ENCODE measurements at regions not wholly inside any gene's neighbourhood (a gene's known extent, or its start where the extent isn't known, plus 50 kb on each side); places are given as distances from the start of the nearest gene placed in this dataset.

DNA sequence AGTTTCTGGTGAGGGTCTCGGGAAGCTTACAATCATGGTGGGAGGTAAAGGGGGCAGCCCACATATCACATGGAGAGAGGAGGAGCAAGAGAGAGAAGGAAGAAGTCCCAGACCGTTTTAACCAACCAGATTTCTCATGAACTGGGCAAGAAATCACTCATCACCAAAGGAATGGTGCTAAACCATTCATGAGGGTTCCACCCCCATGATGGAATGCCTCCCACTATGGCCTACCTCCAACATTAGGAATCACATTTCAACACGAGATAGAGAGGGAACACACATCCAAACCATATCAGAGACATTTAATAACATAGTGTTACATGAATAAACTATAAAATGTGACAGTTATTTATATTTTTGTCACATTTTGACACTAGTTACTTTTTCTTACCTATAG is 214.8 kb upstream of the MAGI2 start:
- DNase-seq (ENCODE audit: low read depth), result no peak
- H3K4me3 ChIP-seq (ENCODE audit: low read depth, low read length), result no peak overlapping the region
- TF ChIP-seq, protein P1, sequence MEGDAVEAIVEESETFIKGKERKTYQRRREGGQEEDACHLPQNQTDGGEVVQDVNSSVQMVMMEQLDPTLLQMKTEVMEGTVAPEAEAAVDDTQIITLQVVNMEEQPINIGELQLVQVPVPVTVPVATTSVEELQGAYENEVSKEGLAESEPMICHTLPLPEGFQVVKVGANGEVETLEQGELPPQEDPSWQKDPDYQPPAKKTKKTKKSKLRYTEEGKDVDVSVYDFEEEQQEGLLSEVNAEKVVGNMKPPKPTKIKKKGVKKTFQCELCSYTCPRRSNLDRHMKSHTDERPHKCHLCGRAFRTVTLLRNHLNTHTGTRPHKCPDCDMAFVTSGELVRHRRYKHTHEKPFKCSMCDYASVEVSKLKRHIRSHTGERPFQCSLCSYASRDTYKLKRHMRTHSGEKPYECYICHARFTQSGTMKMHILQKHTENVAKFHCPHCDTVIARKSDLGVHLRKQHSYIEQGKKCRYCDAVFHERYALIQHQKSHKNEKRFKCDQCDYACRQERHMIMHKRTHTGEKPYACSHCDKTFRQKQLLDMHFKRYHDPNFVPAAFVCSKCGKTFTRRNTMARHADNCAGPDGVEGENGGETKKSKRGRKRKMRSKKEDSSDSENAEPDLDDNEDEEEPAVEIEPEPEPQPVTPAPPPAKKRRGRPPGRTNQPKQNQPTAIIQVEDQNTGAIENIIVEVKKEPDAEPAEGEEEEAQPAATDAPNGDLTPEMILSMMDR (IDR thresholded peaks at IDR 0.05; ENCODE audit: control insufficient read depth, extremely low read depth, insufficient read depth), result no peak

DNA sequence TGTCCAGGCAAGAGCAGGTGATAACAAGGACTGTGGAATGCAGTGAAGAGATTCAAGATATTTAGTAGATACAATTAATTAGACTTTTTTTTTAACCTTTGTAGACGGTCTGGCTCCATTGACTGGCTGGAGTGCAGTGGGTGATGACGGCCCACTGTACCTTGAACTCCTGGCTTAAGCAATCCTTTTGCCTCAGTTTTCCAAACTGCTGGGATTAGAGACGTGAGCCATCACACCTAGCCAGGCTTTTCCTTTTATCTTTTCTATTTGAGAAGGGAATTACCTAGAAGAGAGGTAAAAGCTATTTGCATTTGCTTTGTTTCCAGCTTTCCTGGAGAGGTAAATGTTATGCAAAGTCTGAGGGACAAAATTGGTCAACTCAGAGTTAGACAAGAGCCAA is 213.0 kb upstream of the MAGI2 start:
- no peak overlapping the region for H3K4me3 ChIP-seq (ENCODE audit: low read depth, low read length)
- TF ChIP-seq, protein P1 (IDR thresholded peaks at IDR 0.05; ENCODE audit: control insufficient read depth, extremely low read depth, insufficient read depth), result no peak
- no peak for DNase-seq (ENCODE audit: low read depth)

DNA sequence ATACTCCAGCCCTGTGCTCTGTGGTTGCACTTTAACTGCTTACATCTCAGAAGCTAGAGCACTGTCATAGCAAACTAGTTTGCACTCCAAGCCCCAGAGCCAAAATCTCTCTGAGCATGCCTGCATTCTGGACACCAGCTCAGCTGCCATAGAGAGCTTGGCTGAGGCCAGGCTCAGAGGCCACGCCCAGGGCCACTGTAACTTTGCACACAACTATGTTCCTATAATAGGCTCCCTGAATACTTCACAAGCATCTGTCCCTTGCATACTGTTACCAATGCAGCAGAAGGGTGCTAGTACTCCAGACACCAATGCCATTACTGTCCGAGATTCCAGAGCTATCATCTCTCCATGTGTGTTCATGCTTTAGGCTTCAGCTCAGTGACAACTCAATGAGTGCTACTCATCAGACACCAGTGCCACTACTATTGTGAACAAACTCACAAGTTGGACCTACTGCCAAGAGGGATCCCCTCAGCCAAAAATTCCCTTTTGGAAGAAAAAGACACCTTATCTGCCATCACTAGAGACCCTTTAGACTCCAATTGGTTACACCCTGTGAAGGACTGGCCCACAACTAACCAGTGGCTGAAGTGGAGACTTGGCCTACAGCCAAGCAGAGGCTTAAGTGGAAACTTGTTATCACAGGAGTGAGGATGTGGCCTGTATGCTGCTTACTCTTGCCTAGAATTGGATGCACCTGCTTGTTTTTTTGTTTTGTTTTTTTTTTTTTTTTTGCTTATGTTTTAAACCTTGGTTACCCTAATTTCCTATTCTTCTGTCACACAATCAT is 211.6 kb upstream of the MAGI2 start:
- TF ChIP-seq, protein P1 (IDR thresholded peaks at IDR 0.05; ENCODE audit: control insufficient read depth, extremely low read depth, insufficient read depth), result no peak
- no peak for DNase-seq (ENCODE audit: low read depth)
- no peak overlapping the region for H3K4me3 ChIP-seq (ENCODE audit: low read depth, low read length)

DNA sequence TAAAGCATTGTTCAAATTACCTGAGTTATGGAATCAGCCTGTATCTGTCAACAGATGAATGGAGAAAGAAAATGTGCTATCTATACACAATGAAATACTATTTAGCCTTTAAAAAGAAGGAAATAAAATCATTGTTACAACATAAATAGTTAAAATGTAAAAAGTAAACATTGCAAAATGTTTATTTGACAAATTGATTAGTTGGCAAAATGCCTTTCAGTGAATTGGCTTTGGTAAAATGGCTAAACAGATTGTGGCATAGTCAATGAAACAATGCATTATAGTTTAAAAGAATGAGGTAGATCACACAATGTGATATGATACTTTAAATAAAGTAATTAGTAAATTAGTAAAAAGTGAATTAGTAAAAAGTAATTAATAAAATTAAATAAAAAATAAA is 204.8 kb upstream of the MAGI2 start:
- TF ChIP-seq, protein P1 (IDR thresholded peaks at IDR 0.05; ENCODE audit: control insufficient read depth, extremely low read depth, insufficient read depth), result no peak
- no peak for DNase-seq (ENCODE audit: low read depth)
- H3K4me3 ChIP-seq (ENCODE audit: low read depth, low read length), result no peak overlapping the region

DNA sequence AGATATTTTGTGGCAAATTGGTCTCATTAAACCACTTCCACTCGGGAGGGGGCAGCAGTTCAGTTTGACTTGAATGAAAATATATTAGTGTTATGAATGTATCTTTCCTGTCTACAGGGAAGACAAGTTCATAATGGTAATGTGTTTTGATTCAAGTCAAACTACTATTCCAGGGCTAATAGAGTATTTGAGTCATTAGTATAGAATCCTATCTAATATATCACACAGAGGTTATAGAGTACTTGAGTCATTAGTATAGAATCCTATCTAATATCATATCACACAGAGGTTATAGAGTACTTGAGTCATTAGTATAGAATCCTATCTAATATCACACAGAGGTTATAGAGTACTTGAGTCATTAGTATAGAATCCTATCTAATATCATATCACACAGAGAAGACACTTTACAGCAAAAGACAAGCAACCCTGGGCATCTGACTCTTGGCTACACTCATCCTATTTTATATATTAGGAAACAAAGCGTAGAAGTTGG is 199.7 kb upstream of the MAGI2 start:
- TF ChIP-seq, protein P1 (IDR thresholded peaks at IDR 0.05; ENCODE audit: control insufficient read depth, extremely low read depth, insufficient read depth), result no peak
- H3K4me3 ChIP-seq (ENCODE audit: low read depth, low read length), result no peak overlapping the region
- DNase-seq (ENCODE audit: low read depth), result no peak

DNA sequence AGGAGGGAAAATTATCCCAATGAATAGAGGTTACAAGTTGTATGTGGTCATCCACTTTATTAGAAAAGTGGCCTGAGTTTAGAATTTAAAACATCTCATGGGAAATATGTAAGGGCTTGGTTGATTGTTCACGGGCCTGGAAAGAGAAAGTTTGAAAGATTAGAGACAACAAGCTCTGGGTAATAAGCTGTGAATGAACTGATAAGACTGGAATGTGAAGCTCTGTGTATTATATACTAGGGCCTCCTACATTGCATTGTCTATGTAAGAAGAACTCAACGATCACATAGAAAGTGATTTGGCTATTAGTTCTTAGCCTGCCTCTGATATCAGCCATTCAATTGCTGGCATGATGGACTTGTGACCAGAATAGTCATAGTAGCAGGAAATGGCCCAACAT is 199.2 kb upstream of the MAGI2 start:
- TF ChIP-seq, protein P1 (IDR thresholded peaks at IDR 0.05; ENCODE audit: control insufficient read depth, extremely low read depth, insufficient read depth), result no peak
- no peak overlapping the region for H3K4me3 ChIP-seq (ENCODE audit: low read depth, low read length)
- no peak for DNase-seq (ENCODE audit: low read depth)

DNA sequence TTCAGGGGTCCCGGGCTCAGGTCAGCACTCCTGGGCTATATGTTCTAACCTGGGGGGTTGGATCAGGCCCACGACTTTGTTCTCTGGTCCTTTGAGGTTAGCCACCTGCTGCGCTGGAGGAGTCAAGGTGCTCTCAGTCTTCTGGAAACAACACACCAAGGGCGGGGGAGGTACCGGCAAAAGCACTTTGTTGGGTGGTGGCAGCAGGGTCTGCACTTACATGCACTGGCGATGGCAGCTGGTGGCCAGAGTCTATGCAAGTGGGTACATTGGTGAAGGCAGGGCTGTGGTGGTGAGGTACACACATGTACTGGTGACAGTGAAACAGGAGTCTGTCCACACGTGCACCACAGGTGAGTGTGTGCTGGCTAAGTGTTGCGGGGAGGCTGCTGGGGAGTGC is 194.2 kb upstream of the MAGI2 start:
- TF ChIP-seq, protein P1 (IDR thresholded peaks at IDR 0.05; ENCODE audit: control insufficient read depth, extremely low read depth, insufficient read depth), result no peak
- DNase-seq (ENCODE audit: low read depth), result no peak

More for the DNA sequence above, 194.2 kb upstream of the MAGI2 start:
- H3K4me3 ChIP-seq (ENCODE audit: low read depth, low read length), result no peak overlapping the region
